Subcutaneous abdominal adipose tissue (tissue), 5 donors: ENCODE measurements at regions not wholly inside any gene's neighbourhood (a gene's known extent, or its start where the extent isn't known, plus 50 kb on each side); places are given as distances from the start of the nearest gene placed in this dataset.

ENCODE experiments used
- H3K27ac ChIP-seq: one replicate; pipeline ENCODE4 v1.7.0; 2013; ENCODE audit warnings: low read depth, mild to moderate bottlenecking, inconsistent platforms, low read length, moderate library complexity
- H3K27me3 ChIP-seq, 5 donors: one replicate each; pipeline ENCODE4 v1.7.0; 2013; ENCODE audit warnings: low read length in 5 of 5, inconsistent platforms in 1 of 5; ENCODE audit not compliant: control insufficient read depth in 5 of 5, insufficient read depth in 4 of 5
- H3K36me3 ChIP-seq, 5 donors: one replicate each; pipeline ENCODE4 v1.7.0; 2013; ENCODE audit warnings: low read length in 5 of 5; ENCODE audit not compliant: control insufficient read depth in 5 of 5, insufficient read depth in 5 of 5
- H3K4me1 ChIP-seq, 5 donors: one replicate each; pipeline ENCODE4 v1.7.0; 2013; ENCODE audit warnings: low read length in 5 of 5, mild to moderate bottlenecking in 3 of 5, moderate library complexity in 1 of 5; ENCODE audit not compliant: control insufficient read depth in 5 of 5, insufficient read depth in 5 of 5
- H3K4me3 ChIP-seq, 5 donors: one replicate each; pipeline ENCODE4 v1.7.0; 2013; ENCODE audit warnings: low read length in 5 of 5, low read depth in 1 of 5
- H3K9ac ChIP-seq, 5 donors: one replicate each; pipeline ENCODE4 v1.7.0; 2013; ENCODE audit warnings: low read length in 5 of 5, mild to moderate bottlenecking in 4 of 5, moderate library complexity in 3 of 5
- H3K9me3 ChIP-seq, 5 donors: one replicate each; pipeline ENCODE4 v1.7.0; 2013; ENCODE audit warnings: low read length in 5 of 5; ENCODE audit not compliant: control insufficient read depth in 5 of 5
- donor health status: healthy.
- donor health status: healthy.
- donor health status: healthy.
- donor health status: healthy.
- donor health status: healthy.

DNA sequence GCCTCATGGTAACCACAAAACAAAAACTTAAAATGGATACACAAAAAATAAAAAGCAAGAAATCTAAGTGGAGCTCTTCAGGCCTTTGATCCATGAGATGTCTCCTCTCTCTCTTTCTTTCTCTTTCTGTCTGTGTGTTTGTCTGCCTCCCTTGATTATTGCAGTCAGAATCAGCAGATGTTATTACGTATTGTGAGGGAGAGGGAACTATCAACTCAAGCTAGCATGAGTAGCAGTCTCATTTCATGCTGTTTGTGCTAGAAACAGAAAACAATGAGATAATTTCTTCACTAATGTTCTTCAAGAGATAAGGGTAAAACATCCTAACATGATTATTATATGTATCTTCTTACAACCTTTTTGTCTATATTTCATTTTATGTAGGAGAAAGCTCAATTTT is 103.7 kb upstream of the PDC start:
- Histone ChIP-seq H3K27ac (no peak overlapping the region), H3K4me3 (no peak overlapping the region), H3K9me3 (no peaks in the 10 kb centered on the region), H3K9ac (no peak overlapping the region), H3K36me3 (no peaks in the 10 kb centered on the region), H3K4me1 (no peaks in the 10 kb centered on the region), H3K27me3 (no peaks in the 10 kb centered on the region)

DNA sequence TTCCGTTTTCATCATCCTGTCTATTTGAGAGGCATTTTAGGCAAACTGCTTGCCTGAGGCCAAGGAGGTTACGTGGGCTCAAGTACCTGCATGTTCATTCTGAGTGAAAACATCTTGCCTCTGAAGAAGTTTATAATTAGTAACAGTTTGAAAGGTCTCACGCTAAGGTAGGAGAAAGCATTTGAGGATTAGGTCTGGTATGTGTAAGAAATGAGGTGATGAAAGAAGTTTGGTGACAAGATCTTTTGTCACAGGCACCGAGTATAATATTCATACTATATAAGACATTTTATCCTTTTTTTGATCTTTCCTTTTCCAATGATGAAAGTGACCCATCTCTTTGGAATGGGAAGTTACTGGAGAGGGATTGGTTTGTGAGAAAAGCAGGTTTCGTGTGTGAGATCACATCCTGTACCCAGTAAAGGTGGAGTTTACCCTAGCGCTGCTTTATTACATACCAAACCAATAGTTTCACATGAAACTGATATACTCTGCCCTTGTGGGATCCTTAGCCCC is 98.7 kb upstream of the PDC start:
- Histone ChIP-seq H3K36me3 (no peaks in the 10 kb centered on the region), H3K27ac (no peak overlapping the region), H3K9me3 (no peaks in the 10 kb centered on the region), H3K27me3 (no peaks in the 10 kb centered on the region), H3K4me3 (no peak overlapping the region), H3K4me1 (no peaks in the 10 kb centered on the region), H3K9ac (no peak overlapping the region)

DNA sequence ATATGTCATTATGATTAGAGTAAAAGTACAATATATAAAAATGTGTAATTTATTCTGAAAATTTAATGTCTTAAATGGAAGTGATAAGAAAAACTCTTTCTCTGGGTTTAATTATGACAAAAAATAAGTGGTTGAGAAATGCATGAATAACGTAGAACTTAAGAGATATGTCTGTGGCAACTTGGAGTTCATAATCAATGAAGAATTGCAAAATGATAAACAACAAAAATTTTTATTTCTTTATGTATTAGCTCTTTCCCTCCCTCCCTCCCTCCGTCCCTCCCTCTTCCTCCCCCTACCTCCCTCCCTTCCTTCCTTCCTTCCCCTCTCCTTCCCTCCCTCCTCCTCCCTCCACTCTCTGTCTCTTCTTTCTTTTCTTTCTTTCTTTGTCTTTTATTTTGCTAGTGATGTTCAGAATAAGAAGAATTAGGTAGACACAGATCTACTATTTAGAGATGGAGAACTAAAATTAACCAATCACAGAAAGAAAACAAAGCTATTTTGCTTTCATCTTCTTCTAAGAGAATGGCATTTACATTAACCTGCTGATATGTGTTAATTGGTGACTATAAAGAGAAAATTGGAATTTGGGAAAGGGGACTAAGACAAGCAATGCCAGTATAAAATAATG is 96.3 kb upstream of the PDC start:
- Histone ChIP-seq H3K4me3 (no peak overlapping the region), H3K27ac (no peak overlapping the region), H3K4me1 (no peaks in the 10 kb centered on the region), H3K27me3 (no peaks in the 10 kb centered on the region), H3K9ac (no peak overlapping the region), H3K36me3 (no peaks in the 10 kb centered on the region), H3K9me3 (peaks cover 0 to 11% (median 0%) of the 10 kb centered on the region in 5 donors)

DNA sequence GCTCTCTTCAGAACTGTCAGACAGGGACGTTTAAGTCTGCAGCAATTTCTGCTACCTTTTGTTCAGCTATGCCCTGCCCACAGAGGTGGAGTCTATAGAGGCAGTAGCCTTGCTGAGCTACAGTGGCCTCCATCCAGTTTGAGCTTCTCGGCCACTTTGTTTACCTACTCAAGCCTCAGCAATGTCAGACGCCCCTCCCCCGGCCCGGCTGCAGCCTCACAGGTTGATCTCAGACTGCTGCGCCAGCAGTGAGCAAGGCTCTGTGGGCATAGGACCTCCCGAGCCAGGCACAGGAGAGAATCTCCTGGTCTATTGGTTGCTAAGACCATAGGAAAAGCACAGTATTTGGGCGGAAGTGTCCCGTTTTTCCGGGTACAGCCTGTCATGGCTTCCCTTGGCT is 89.9 kb upstream of the PDC start:
- Histone ChIP-seq H3K4me1 (no peaks in the 10 kb centered on the region), H3K27me3 (no peaks in the 10 kb centered on the region), H3K9ac (no peak overlapping the region), H3K4me3 (no peak overlapping the region), H3K27ac (no peak overlapping the region), H3K36me3 (no peaks in the 10 kb centered on the region), H3K9me3 (peaks cover 0 to 23% (median 9%) of the 10 kb centered on the region in 5 donors)

DNA sequence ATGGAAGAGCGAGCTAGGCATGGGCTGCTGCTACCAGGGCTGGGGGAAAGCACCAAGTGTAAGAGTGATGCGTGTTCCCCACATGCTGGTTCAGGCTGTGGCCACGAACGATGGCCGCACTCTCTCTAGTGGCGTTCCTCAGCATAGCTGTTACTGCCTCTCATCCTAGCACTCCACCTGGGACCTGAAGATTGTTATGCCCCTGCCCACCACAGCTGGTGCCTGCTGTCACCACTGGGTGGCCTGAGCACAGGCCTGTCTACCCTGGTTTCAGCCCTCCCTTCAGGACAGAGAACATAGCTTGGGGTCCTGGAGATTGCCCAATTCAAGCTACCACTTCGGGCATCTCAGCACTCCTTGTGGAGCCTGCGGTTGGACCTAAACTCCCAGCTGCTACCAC is 80.1 kb upstream of the PDC start:
- H3K27ac ChIP-seq = no peak overlapping the region
- H3K4me3 ChIP-seq = no peak overlapping the region
- peaks cover 0 to 12% (median 11%) of the 10 kb centered on the region in 5 donors for H3K9me3 ChIP-seq
- H3K27me3 ChIP-seq = no peaks in the 10 kb centered on the region
- H3K9ac ChIP-seq = no peak overlapping the region
- no peaks in the 10 kb centered on the region for H3K36me3 ChIP-seq
- peaks cover 0 to 6% (median 0%) of the 10 kb centered on the region in 5 donors for H3K4me1 ChIP-seq

DNA sequence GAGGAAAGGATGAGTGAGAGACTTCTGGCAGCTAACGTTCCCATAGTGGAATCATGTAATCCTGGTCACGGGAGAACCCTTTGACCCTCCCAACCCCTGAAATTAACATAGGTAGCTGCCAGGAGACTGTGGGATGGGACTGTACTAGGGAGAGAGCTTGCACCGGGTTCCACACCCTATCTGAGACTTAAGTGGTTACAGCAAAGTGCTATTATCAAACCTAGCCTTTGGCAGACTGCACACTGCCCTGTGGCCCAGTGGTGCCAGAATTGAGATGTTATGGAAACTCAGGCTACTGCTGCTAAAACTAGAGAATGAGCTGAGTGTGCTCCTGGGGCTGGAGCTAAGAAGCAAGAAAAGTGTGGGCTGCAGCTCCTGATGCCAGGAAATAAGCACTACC is 79.6 kb upstream of the PDC start:
- Histone ChIP-seq H3K36me3 (no peaks in the 10 kb centered on the region), H3K27ac (no peak overlapping the region), H3K9ac (no peak overlapping the region), H3K9me3 (peaks cover 0 to 12% (median 11%) of the 10 kb centered on the region in 5 donors), H3K4me1 (peaks cover 0 to 11% (median 1%) of the 10 kb centered on the region in 5 donors), H3K4me3 (no peak overlapping the region), H3K27me3 (no peaks in the 10 kb centered on the region)

DNA sequence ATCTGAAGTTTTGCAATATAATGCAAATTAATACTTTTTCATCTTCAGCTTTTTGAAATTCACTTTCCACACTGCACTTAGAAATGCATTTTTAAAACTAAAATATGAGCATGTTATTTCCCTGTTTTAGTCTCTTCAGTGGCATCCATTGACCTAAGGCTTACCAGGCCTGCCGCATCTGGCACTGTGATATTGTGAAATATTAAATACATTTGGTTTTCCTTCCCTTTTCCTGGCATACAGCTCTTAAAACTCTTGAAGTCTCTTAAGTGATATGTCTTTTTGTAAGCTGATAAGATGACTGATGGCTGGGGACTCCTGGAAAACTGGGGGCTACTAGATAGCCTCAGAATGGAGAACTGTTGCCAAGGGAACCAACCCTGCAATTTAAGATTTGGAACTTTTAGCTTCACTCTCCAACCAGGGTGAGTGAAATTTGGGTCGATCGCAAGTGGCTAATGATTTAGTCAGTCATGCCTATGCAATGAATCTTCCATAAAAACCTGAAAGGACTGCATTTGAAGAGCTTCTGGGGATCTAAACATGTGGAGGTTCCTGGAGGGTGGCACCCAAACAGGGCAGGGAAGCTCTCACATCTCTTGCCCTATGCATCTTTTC is 75.5 kb upstream of the PDC start:
- H3K9me3 ChIP-seq = peaks cover 0 to 8% (median 1%) of the 10 kb centered on the region in 5 donors
- H3K4me3 ChIP-seq = no peak overlapping the region
- H3K36me3 ChIP-seq = no peaks in the 10 kb centered on the region
- peaks cover 0 to 14% (median 3%) of the 10 kb centered on the region in 5 donors for H3K4me1 ChIP-seq
- no peak overlapping the region for H3K9ac ChIP-seq
- no peak overlapping the region for H3K27ac ChIP-seq
- no peaks in the 10 kb centered on the region for H3K27me3 ChIP-seq

DNA sequence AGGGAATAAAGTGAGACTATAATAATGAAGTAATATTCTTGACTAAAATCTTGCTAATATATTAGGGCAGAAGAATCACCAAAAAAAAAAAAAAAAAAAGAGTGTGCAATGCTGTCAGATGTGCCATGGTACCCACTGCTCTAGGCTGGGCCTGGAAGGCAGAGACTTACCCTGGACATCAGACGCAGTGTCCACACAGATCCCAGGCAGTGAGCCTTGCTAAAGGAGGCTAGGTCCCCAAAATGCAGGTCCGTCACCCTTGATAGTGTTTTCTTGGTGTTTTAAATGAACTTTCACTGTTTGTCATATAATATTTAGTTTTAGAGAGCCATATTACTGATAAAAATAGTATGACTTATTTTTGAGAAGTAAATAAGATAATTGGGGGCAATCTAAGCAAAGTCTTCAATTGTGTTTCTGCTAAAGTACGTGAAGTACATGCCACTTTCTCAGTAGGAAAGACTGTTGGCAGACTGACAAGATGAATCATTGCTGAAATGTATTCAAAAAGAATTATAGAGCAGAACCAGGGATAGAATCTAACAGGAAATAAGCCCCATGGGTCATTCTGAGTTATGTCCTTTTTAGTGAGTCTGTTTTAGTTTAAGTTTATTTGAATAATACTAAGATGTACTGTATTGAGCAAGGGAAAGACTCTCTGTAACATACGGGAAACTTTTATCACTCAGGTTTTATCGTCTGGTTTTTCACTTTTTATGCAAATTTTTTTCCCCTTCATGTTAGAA is 74.6 kb upstream of the PDC start:
- Histone ChIP-seq H3K4me3 (no peak overlapping the region), H3K27ac (no peak overlapping the region), H3K27me3 (no peaks in the 10 kb centered on the region), H3K9ac (no peak overlapping the region), H3K9me3 (peaks cover 0 to under 1% (median 0%) of the 10 kb centered on the region in 5 donors), H3K36me3 (no peaks in the 10 kb centered on the region), H3K4me1 (peaks cover 0 to 14% (median 3%) of the 10 kb centered on the region in 5 donors)

DNA sequence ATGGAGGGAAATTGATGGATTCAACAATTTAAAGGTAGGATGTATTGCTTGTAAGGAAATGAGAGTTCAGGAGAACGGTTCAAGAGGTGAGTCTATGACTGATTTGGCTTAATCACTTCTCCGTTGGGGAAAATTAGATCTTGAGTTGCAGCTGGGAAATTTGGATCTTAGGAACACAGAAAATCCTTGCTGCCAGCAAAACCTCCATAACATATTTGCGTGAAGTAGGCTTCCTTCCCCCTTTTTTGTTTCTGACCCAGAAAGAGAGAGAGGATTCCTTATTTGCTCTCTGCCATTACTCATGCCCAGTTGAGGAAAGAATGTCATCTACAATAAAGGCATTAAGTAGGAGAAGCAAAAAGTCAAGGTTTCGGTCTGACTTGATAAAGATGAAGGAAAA is 73.5 kb upstream of the PDC start:
- H3K4me3 ChIP-seq = no peak overlapping the region
- no peaks in the 10 kb centered on the region for H3K27me3 ChIP-seq
- H3K36me3 ChIP-seq = no peaks in the 10 kb centered on the region
- no peaks in the 10 kb centered on the region for H3K9me3 ChIP-seq
- no peak overlapping the region for H3K27ac ChIP-seq
- H3K4me1 ChIP-seq = peaks cover 0 to 14% (median 3%) of the 10 kb centered on the region in 5 donors
- H3K9ac ChIP-seq = no peak overlapping the region

DNA sequence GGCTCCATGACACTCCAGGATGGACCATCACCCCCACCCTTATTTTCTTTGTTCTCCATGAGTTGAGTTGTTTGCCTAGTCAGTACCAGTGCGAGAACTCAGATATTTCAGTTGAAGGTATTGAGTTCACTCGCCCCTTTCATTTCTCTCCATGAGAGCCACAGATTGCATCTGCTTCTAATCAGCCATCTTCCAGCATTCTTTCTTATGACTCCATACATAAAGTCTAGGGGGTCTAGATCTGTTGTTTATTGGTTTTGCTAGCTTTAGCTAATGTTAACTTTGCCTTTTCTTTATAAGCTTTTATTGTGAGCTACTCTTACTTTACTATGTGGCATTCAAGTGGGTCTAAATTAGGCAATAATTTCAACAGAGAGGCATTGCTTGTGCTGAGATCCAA is 71.6 kb upstream of the PDC start:
- H3K4me1 ChIP-seq = peaks cover 0 to 14% (median 3%) of the 10 kb centered on the region in 5 donors
- H3K27me3 ChIP-seq = no peaks in the 10 kb centered on the region
- no peaks in the 10 kb centered on the region for H3K36me3 ChIP-seq

More for the DNA sequence above, 71.6 kb upstream of the PDC start:
- Histone ChIP-seq H3K27ac (no peak overlapping the region), H3K9ac (no peak overlapping the region), H3K4me3 (no peak overlapping the region), H3K9me3 (no peaks in the 10 kb centered on the region)
